ENCODE measurements at regions not wholly inside any gene's neighbourhood (a gene's known extent, or its start where the extent isn't known, plus 50 kb on each side); places are given as distances from the start of the nearest gene placed in this dataset.

- Histone ChIP-seq H3K9me3 (ENCODE audit: insufficient read depth in 2 of 2, low read depth in 1 of 2, low read length in 1 of 2) (no peaks in the 10 kb centered on the region), H3K9ac (replicated peaks in 1 of 4; ENCODE audit: extremely low read depth in 1 of 4, low read depth in 3 of 4, low read length in 3 of 4) (no peak overlapping the region), H3K23ac (ENCODE audit: insufficient read length) (no peak overlapping the region), H3K4ac (replicated peaks; ENCODE audit: insufficient read length, low read depth, low read length) (no peak overlapping the region), H2AK5ac (ENCODE audit: low read depth, low read length) (no peak overlapping the region), H2BK5ac (ENCODE audit: low read depth, low read length) (no peak overlapping the region), H2AFZ (ENCODE audit: low read length) (no peak overlapping the region), H3K27me3 (replicated peaks in 1 of 4; ENCODE audit: control insufficient read depth in 3 of 4, extremely low read depth in 1 of 4, insufficient read depth in 3 of 4, low read length in 3 of 4) (no peaks in the 10 kb centered on the region), H2BK120ac (replicated peaks; ENCODE audit: low read depth, low read length) (no peak overlapping the region), H2BK12ac (ENCODE audit: low read depth, low read length) (no peak overlapping the region), H3K23me2 (ENCODE audit: low read depth, low read length) (no peaks in the 10 kb centered on the region), H3K56ac (replicated peaks; ENCODE audit: insufficient read length, low read depth, low read length) (no peak overlapping the region), H3K27ac (ENCODE audit: low read depth, low read length) (no peak overlapping the region), H3K4me1 (replicated peaks in 1 of 4; ENCODE audit: control insufficient read depth in 3 of 4, insufficient read depth in 4 of 4, low read length in 3 of 4) (no peaks in the 10 kb centered on the region), H3K79me1 (ENCODE audit: low read depth, low read length) (no peaks in the 10 kb centered on the region), H4K5ac (ENCODE audit: insufficient read length, low read depth, low read length) (no peak overlapping the region), H3K36me3 (ENCODE audit: control insufficient read depth in 2 of 4, insufficient read depth in 4 of 4, low read length in 3 of 4) (no peaks in the 10 kb centered on the region), H3K4me2 (ENCODE audit: insufficient read depth in 1 of 2, low read depth in 2 of 2, low read length in 2 of 2) (no peak overlapping the region), H4K20me1 (replicated peaks in 1 of 2; ENCODE audit: control insufficient read depth in 1 of 2, insufficient read depth in 2 of 2, low read length in 2 of 2) (no peaks in the 10 kb centered on the region), H3K14ac (ENCODE audit: insufficient read length) (no peak overlapping the region), H4K8ac (ENCODE audit: extremely low read depth, insufficient read depth, low read length) (no peak overlapping the region), H3K79me2 (ENCODE audit: control insufficient read depth in 1 of 2, insufficient read depth in 2 of 2, low read length in 2 of 2) (no peaks in the 10 kb centered on the region), H2BK20ac (ENCODE audit: low read length) (no peak overlapping the region), H3K18ac (ENCODE audit: extremely low read depth, low read length) (no peak overlapping the region), H4K91ac (replicated peaks; ENCODE audit: insufficient read length, low read length) (no peak overlapping the region), H3K4me3 (ENCODE audit: extremely low read depth in 1 of 4, insufficient read depth in 2 of 4, low read depth in 3 of 4, low read length in 4 of 4) (no peak overlapping the region), H2BK15ac (ENCODE audit: low read length) (no peak overlapping the region)
- ChIA-PET POLR2A (ENCODE audit: partially characterized antibody) (no interaction called here), CTCF (ENCODE audit: partially characterized antibody) (no interaction called here)
- TF ChIP-seq RFX5 (IDR thresholded peaks at IDR 0.05; ENCODE audit: borderline replicate concordance, low read depth, low read length): no peak
- no peak for TF ChIP-seq SUZ12 (IDR thresholded peaks at IDR 0.05; ENCODE audit: low read length)
- TF ChIP-seq CBX5 (IDR thresholded peaks at IDR 0.05; ENCODE audit: low read depth, low read length): no peak
- no peak for TF ChIP-seq BRCA1 (IDR thresholded peaks at IDR 0.05; ENCODE audit: low read depth, low read length)
- TF ChIP-seq ASH2L (IDR thresholded peaks at IDR 0.05; ENCODE audit: low read length): no peak
- no peak for TF ChIP-seq NANOG (IDR thresholded peaks at IDR 0.05; ENCODE audit: insufficient read depth, low read depth, low read length, poor library complexity, severe bottlenecking)
- no peak for TF ChIP-seq KDM4A (IDR thresholded peaks at IDR 0.05; ENCODE audit: low read depth, low read length, severe bottlenecking)
- TF ChIP-seq SIN3A (conservative IDR thresholded peaks at IDR 0.05 in 1 of 2, IDR thresholded peaks at IDR 0.05 in 1 of 2; ENCODE audit: low read depth in 1 of 2, low read length in 2 of 2): no peak
- TF ChIP-seq SAP30 (IDR thresholded peaks at IDR 0.05; ENCODE audit: insufficient read depth, insufficient replicate concordance, low read length): no peak
- no peak for TF ChIP-seq ZNF274 (IDR thresholded peaks at IDR 0.05; ENCODE audit: borderline replicate concordance, extremely low read depth, low read length)
- no peak for TF ChIP-seq HDAC6 (IDR thresholded peaks at IDR 0.05; ENCODE audit: low read depth, low read length)
- no peak for TF ChIP-seq SIX5 (IDR thresholded peaks at IDR 0.05; ENCODE audit: low read depth, low read length)
- TF ChIP-seq CREB1 (IDR thresholded peaks at IDR 0.05): no peak
- TF ChIP-seq EZH2 (IDR thresholded peaks at IDR 0.05; ENCODE audit: low read depth, low read length, severe bottlenecking): no peak
- no peak for TF ChIP-seq SIRT6 (IDR thresholded peaks at IDR 0.05; ENCODE audit: low read length)
- no peak for TF ChIP-seq BACH1 (IDR thresholded peaks at IDR 0.05; ENCODE audit: low read length)
- DNase-seq (ENCODE audit: low read depth in 1 of 2, low spot score in 2 of 2) (no peak), FAIRE-seq (no peak)
- 77% methylated on average over 4 of the region's 4 CpGs; no CpG with 5 or more reads in 1 of the 2 experiments for WGBS, 2 experiments (ENCODE audit: extremely low coverage in 1 of 2, insufficient coverage in 1 of 2, insufficient read length in 1 of 2, insufficient replicate concordance in 2 of 2, low coverage in 1 of 2, low lambda C conversion rate in 2 of 2, missing lambda C conversion rate in 1 of 2)
These were observed 236.9 kb upstream of the IGFBP3 start for GRCh38 chr7:46157931-46158330.

Data from H1 (cell line).